K562 (cell line): ENCODE measurements at regions not wholly inside any gene's neighbourhood (a gene's known extent, or its start where the extent isn't known, plus 50 kb on each side); places are given as distances from the start of the nearest gene placed in this dataset.

ENCODE experiments used
- ATAC-seq: fragments of 200-7000 bp; cut with Tn5 transposase; 3 replicates; pipeline ENCODE4 v1.9.1; 2020; ENCODE audit warnings: moderate library complexity
- BruUV-seq: library from RNA; stranded (reverse); fragments of 400-500 nt; replicated peaks from 2 replicates; lab custom pipeline; 2021; lab: Mats Ljungman, UMichigan
- CTCF ChIA-PET: fragments of 300-600 bp; formaldehyde crosslinking; extraction: SDS; loops from one replicate; lab custom pipeline; 2021; ENCODE audit warnings: low intra/inter-chr PET ratio; lab: Yijun Ruan, JAX
- POLR2A ChIA-PET: fragments of 300-600, 350-650 bp; sonication (Branson Sonifier 250); formaldehyde crosslinking; extraction: SDS; loops from one replicate; lab custom pipeline; 2021; ENCODE audit warnings: antibody characterized with exemption, inconsistent platforms; lab: Yijun Ruan, JAX
- DNase-seq, 4 experiments: peaks; one replicate each; pipeline versions ENCODE4 v3.0.0 to v3.0.0-alpha.2; 2011 to 2018; ENCODE audit warnings: low spot score in 3 of 4, mixed read lengths in 3 of 4; ENCODE audit errors: extremely low read depth in 1 of 4
- FAIRE-seq: peaks from 2 replicates; lab custom pipeline; 2011; peaks lifted over from hg19 to GRCh38; lab: Jason Lieb, UNC
- H2AFZ ChIP-seq: 2 replicates; pipeline ENCODE4 v1.6.0; 2011; ENCODE audit warnings: low read depth, low read length, control low read depth, inconsistent platforms
- H3K27ac ChIP-seq: fragments of 200-600 bp; 3 replicates; pipeline ENCODE4 v1.8.0; 2011; ENCODE audit warnings: low read depth, mild to moderate bottlenecking, control low read depth, inconsistent platforms, low read length, moderate library complexity, mixed read lengths; ENCODE audit errors: extremely low read depth
- H3K27me3 ChIP-seq, 2 experiments: fragments of 300-600 bp in 1 of 2; 2 replicates in 1 of 2; 3 replicates in 1 of 2; pipeline versions ENCODE4 v1.6.0 to v1.8.0; 2011; ENCODE audit warnings: inconsistent platforms in 2 of 2, low read length in 2 of 2, mild to moderate bottlenecking in 1 of 2, mixed read lengths in 1 of 2, moderate library complexity in 1 of 2; ENCODE audit not compliant: control insufficient read depth in 2 of 2, insufficient read depth in 2 of 2
- H3K36me3 ChIP-seq: fragments of 300-600 bp; 3 replicates; pipeline ENCODE4 v1.8.0; 2011; ENCODE audit warnings: mild to moderate bottlenecking, low read length, inconsistent platforms; ENCODE audit not compliant: control insufficient read depth, insufficient read depth
- H3K4me1 ChIP-seq, 2 experiments: fragments of 200-600 bp in 1 of 2; replicated peaks in 1 of 2; 2 replicates in 1 of 2; 3 replicates in 1 of 2; pipeline versions ENCODE4 v1.5.1 to v1.8.0; 2011; ENCODE audit warnings: inconsistent platforms in 2 of 2, low read length in 2 of 2, mild to moderate bottlenecking in 1 of 2, mixed read lengths in 1 of 2, moderate library complexity in 1 of 2; ENCODE audit not compliant: control insufficient read depth in 2 of 2, insufficient read depth in 2 of 2
- H3K4me2 ChIP-seq: 2 replicates; pipeline ENCODE4 v1.6.1; 2011; ENCODE audit warnings: low read length, control low read depth, inconsistent platforms, mixed read lengths; ENCODE audit not compliant: insufficient read depth
- H3K4me3 ChIP-seq: fragments of 200-600 bp; sonication (generic), shearing (Covaris generic); 2 replicates; pipeline ENCODE4 v1.5.1; 2016; ENCODE audit warnings: control low read depth, inconsistent platforms
- H3K79me2 ChIP-seq: fragments of 200-600 bp; 3 replicates; pipeline ENCODE4 v1.8.0; 2011; ENCODE audit warnings: low read length, inconsistent platforms; ENCODE audit not compliant: control insufficient read depth, insufficient read depth
- H3K9ac ChIP-seq, 2 experiments: 2 replicates each; pipeline versions ENCODE4 v1.6.0 to v1.6.1; 2011; ENCODE audit warnings: low read depth in 2 of 2, low read length in 2 of 2, control low read depth in 1 of 2, inconsistent platforms in 1 of 2, mild to moderate bottlenecking in 1 of 2, mixed read lengths in 1 of 2; ENCODE audit not compliant: insufficient read depth in 1 of 2
- H3K9me1 ChIP-seq: one replicate; pipeline ENCODE4 v1.6.0; 2011; ENCODE audit warnings: inconsistent platforms, mild to moderate bottlenecking, low read length, moderate library complexity; ENCODE audit not compliant: control insufficient read depth, insufficient read depth
- H3K9me3 ChIP-seq: replicated peaks from 2 replicates; pipeline ENCODE4 v1.5.1; 2011; ENCODE audit warnings: low read depth, low read length, inconsistent platforms; ENCODE audit not compliant: control insufficient read depth, insufficient read depth
- H4K20me1 ChIP-seq: replicated peaks from 2 replicates; pipeline ENCODE4 v1.6.1; 2011; ENCODE audit warnings: low read length, inconsistent platforms, mixed read lengths; ENCODE audit not compliant: control insufficient read depth, insufficient read depth
- ARID2 ChIP-seq: fragments of 450-650 bp; IDR thresholded peaks from 2 replicates; pipeline ENCODE4 v1.6.1; 2017; ENCODE audit warnings: antibody characterized with exemption, mild to moderate bottlenecking
- FOSL1 ChIP-seq: fragments of 200-800 bp; sonication (Bioruptor generic); conservative IDR thresholded peaks from 2 replicates; pipeline ENCODE4 v1.6.1; 2016; ENCODE audit warnings: missing genetic modification characterization, missing compliant biosample characterization
- MED1 ChIP-seq: sonication (generic); formaldehyde crosslinking; IDR thresholded peaks from 2 replicates; pipeline ENCODE4 v1.8.1; 2023; ENCODE audit warnings: missing genetic modification reagents, borderline replicate concordance
- POLR2A ChIP-seq: fragments of 450-650 bp; conservative IDR thresholded peaks from 2 replicates; pipeline ENCODE4 v1.6.1; 2016
- TCF7 ChIP-seq: sonication (generic); IDR thresholded peaks from 2 replicates; pipeline ENCODE4 v1.6.1; 2016; ENCODE audit warnings: antibody characterized with exemption, borderline replicate concordance
- WHSC1 ChIP-seq: IDR thresholded peaks from one replicate; pipeline ENCODE4 v1.6.1; 2012; ENCODE audit warnings: low read length, control low read depth, inconsistent platforms
- ZNF12 ChIP-seq: sonication (generic); formaldehyde crosslinking; IDR thresholded peaks from 2 replicates; pipeline ENCODE4 v1.4.0; 2020; ENCODE audit warnings: mild to moderate bottlenecking, missing genetic modification reagents
- ZNF134 ChIP-seq: fragments of 250-450 bp; sonication (Bioruptor Pico); conservative IDR thresholded peaks from 2 replicates; pipeline ENCODE4 v1.4.0; 2020
- ZNF197 ChIP-seq: fragments of 200-800 bp; sonication (Bioruptor generic); IDR thresholded peaks from 2 replicates; pipeline ENCODE4 v1.6.1; 2016; ENCODE audit warnings: low read depth, missing genetic modification characterization, missing compliant biosample characterization
- ZNF589 ChIP-seq: fragments of 200-800 bp; sonication (Bioruptor generic); IDR thresholded peaks from 2 replicates; pipeline ENCODE4 v1.6.1; 2016; ENCODE audit warnings: low read depth, missing genetic modification characterization, missing compliant biosample characterization
- ZNF707 ChIP-seq: fragments of 250-450 bp; sonication (Bioruptor Pico); conservative IDR thresholded peaks from 2 replicates; pipeline ENCODE4 v1.8.0; 2022; ENCODE audit warnings: inconsistent platforms, mild to moderate bottlenecking, moderate library complexity
- WGBS: fragments of 100-300 bp; shearing (Covaris generic); methylation state at CpG from one replicate; pipeline ENCODE4 v1.1.6; 2016; ENCODE audit warnings: low coverage, mixed read lengths; ENCODE audit not compliant: insufficient coverage; ENCODE audit errors: missing lambda C conversion rate; 5-methylcytosine and 5-hydroxymethylcytosine counted together
- in situ Hi-C: fragments of 300-500 bp; cut with MboI; formaldehyde crosslinking; loops from 4 replicates; pipeline ENCODE4 v1.15.0; 2018; ENCODE audit warnings: inconsistent platforms, mixed read lengths
- intact Hi-C: fragments of 100-400 bp; cut with micrococcal nuclease; formaldehyde crosslinking; loops from 2 replicates; pipeline ENCODE4 v1.14.2; 2022
- TF ChIP-seq, protein P1 (sequence below): fragments of 450-650 bp; IDR thresholded peaks from 2 replicates; pipeline ENCODE4 v1.6.1; 2016; ENCODE audit warnings: mild to moderate bottlenecking

DNA sequence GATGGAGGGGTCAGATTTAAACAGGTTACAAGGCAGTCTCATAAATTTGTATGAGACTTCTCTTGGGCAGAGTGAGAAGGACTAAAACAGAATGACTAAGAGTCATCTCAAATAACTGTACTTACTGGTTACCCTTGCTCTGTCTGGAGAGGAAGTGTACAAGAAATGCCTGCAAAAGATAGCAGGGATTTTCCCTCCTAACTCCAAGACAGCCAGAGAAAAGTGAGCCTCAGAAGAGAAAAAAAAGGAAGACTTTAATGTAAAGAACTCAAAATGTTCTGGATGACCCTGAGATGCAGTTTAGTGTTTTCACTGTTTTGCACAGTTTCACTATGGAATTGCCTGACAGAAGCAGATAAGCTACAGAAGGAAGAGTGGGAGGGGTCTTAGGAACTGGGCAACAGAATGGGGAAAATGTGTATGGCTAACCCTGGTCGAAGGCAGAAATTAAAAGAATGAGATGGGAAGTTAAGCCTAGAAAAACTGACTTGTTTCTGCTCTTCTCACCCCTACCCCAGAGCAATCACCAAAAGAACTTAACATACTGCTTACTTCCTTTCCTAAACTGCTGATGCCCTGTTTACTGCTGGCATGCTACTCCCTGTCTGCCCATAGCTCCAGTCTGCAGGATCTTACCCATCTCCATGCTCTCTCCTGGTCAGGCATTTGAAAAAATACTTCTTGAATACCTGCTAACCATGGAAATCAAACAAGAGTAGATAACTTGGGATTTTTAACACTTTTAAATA, 98.1 kb upstream of the MARCKS start:
- Histone ChIP-seq H3K4me3 (no peak overlapping the region), H3K27me3 (no peaks in the 10 kb centered on the region), H3K9me1 (no peaks in the 10 kb centered on the region), H3K27ac (no peak overlapping the region), H3K79me2 (no peaks in the 10 kb centered on the region), H2AFZ (no peak overlapping the region), H3K9me3 (no peaks in the 10 kb centered on the region), H3K9ac (no peak overlapping the region), H3K36me3 (no peaks in the 10 kb centered on the region), H4K20me1 (no peaks in the 10 kb centered on the region), H3K4me2 (no peak overlapping the region), H3K4me1 (no peaks in the 10 kb centered on the region)
- FAIRE-seq (no peak), DNase-seq (no peak), ATAC-seq (no peak)
- no TSS peak for BruUV-seq
- in situ Hi-C loops (no loop called here), intact Hi-C loops (no loop called here)
- POLR2A ChIA-PET = no interaction called here
- WGBS = 0% methylated on average over 1 of the region's 1 CpG
- CTCF ChIA-PET = no interaction called here
- TF ChIP-seq MED1 (CRISPR knock-in tag) = no peak
- no peak for TF ChIP-seq TCF7
- no peak for TF ChIP-seq ZNF707 (CRISPR knock-in tag)
- TF ChIP-seq ZNF134 (CRISPR knock-in tag) = no peak
- TF ChIP-seq ZNF589 (CRISPR knock-in tag) = no peak
- no peak for TF ChIP-seq POLR2A
- TF ChIP-seq FOSL1 = no peak
- no peak for TF ChIP-seq WHSC1
- TF ChIP-seq ARID2 = no peak
- TF ChIP-seq ZNF197 (CRISPR knock-in tag) = no peak
- TF ChIP-seq, protein P1, sequence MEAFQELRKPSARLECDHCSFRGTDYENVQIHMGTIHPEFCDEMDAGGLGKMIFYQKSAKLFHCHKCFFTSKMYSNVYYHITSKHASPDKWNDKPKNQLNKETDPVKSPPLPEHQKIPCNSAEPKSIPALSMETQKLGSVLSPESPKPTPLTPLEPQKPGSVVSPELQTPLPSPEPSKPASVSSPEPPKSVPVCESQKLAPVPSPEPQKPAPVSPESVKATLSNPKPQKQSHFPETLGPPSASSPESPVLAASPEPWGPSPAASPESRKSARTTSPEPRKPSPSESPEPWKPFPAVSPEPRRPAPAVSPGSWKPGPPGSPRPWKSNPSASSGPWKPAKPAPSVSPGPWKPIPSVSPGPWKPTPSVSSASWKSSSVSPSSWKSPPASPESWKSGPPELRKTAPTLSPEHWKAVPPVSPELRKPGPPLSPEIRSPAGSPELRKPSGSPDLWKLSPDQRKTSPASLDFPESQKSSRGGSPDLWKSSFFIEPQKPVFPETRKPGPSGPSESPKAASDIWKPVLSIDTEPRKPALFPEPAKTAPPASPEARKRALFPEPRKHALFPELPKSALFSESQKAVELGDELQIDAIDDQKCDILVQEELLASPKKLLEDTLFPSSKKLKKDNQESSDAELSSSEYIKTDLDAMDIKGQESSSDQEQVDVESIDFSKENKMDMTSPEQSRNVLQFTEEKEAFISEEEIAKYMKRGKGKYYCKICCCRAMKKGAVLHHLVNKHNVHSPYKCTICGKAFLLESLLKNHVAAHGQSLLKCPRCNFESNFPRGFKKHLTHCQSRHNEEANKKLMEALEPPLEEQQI = no peak
- TF ChIP-seq ZNF12 (CRISPR knock-in tag) = no peak
